GDM1 (cell line): ENCODE measurements at regions not wholly inside any gene's neighbourhood (a gene's known extent, or its start where the extent isn't known, plus 50 kb on each side); places are given as distances from the start of the nearest gene placed in this dataset.

Source experiments
- DNase-seq: peaks from one replicate; lab custom pipeline; 2025; lab: John Stamatoyannopoulos, UW

DNA sequence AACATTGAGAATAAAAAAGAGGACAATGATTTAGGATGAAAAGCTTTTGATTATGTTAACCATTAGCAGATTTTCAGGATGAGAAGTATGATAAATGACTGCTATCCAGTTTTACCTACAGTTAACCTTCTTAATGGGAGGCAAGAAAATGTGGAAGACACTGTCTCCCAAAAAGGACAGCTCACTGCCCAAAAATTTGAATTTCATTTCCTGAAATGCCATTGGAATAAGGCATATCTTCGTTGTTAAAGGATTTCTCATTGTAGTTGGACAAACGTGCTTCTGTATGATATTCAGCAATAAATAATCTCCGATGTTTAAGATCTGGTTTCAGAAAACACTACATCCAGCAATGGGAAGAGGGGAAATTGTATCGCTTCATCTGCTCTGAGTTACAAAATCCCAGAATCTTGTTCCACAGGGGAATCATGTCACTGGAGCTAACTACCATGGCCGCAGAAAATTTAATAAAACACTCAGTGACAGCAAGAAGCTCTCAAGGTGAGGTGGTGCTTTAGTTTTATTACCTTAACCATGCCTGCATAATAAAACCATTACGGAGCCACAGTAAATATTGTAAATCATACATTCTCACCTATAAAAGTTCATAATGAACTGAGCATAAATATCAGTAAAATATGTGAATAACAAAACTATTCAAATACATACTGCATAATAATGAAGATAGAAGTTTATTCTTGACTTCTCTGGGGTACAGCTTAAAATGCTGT is 552.3 kb downstream of the PCDH7 start:
- DNase-seq = no peak

DNA sequence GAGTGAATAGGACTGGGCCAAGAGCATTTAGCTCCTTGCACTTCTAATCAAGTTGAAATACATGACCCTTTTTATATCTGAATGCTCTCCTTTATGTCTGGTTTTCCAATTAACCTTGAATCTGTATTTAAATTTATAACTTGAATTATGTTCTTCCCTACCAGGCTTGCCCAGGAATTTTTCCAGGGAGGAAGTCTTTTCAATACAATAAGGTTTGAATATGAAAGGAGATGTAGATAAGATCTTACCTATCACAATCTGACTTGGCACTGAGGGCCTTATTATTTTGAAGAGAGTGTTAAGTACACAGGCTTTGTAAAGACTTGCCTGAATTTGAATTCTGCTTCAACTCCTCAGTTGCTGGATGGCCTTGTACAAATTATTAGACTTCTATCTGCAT is 555.7 kb downstream of the PCDH7 start:
- DNase-seq = no peak

DNA sequence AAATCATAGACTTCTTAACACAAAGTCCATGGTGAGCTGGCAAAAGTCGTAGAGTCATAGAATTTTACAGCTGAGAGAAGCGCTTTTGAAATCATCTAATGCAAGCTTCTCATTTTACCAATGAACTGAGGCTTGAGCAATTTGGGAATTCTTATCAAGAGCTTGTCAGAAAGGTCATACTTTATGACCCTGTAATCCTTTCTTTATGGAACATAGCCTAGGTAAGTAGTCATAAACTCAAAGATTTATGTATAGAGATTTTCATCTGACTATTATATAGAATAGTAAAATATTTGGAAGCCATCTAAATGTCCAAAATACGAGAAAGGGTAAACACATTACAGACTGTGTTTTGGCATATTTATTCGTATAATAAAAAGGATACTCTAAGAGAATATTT is 563.5 kb downstream of the PCDH7 start:
- DNase-seq = no peak

DNA sequence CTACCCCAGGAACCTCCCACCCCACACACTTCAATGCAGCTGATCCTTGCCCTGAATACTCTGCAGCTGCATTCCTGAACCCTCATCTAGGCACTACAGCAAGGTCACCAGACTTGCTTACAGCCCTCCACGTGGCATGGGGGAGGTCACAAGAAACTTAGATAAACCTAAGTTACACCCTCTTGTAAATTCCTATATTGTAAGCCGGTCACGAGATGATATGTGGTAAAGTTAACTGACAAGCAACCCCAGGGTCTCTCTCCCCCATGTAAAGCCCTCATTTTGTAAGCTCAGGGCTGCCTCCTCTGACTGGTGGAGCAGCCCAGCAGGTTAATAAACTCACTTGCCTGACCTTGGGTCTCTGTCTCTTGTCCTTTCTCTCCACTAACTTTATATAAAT is 570.7 kb downstream of the PCDH7 start:
- DNase-seq = no peak

DNA sequence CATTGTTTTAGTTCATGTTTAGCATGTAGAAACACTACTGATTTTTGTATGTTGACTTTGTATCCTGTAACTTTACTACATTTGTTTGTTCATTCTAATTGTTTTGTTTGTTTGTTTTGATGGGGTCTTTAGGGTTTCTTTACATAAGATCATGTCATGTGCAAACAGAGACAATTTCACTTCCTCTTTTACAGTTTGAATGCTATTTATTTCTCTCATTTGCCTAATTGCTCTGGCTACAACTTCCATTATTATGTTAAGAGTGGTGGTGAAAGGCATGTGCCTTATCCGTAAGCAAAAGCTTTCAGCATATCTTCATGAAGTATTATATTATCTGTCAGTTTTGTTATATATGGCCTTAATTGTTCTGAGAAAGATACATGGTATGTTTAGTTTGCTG is 571.1 kb downstream of the PCDH7 start:
- DNase-seq = no peak

DNA sequence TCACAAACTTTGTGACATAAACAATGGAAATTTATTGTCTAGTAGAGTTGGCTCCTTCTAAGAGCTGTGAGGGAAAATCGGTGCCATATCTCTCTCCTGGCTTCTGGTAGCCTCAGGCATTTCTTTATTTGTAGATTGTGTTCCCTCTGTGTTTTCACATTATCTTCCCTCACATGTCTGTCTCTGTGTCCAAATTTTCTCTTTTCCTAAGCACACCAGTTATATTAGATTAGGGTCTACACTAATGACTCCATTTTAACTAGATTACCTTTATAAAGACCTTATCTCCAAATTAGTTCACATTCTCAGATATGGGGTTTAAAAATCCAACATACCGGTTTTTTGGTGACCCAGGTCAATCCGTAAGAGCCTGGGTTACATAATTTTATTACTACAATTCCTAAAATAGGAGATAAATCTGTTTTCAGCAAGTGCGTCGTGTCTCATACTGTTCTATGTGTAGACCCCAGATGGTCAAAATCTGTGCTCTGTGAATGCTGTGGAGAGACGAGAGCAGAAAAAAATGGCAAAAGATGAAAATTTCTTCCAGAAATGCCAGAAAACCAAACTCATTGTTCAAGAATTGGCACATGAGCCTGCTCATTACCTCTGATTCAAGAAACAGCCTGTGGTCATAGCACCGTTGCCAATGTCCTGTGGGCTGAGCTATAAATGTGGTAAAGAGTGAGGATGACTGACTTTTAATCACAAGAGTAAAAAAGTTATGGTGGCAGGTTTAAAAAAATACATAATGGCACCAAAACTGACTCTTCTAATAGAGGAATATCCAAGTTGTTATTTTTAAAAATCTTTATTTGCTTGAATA is 574.7 kb downstream of the PCDH7 start:
- DNase-seq = no peak

- no peak for DNase-seq
These were observed 578.6 kb downstream of the PCDH7 start for GRCh38 chr4:31298737-31299136.

DNA sequence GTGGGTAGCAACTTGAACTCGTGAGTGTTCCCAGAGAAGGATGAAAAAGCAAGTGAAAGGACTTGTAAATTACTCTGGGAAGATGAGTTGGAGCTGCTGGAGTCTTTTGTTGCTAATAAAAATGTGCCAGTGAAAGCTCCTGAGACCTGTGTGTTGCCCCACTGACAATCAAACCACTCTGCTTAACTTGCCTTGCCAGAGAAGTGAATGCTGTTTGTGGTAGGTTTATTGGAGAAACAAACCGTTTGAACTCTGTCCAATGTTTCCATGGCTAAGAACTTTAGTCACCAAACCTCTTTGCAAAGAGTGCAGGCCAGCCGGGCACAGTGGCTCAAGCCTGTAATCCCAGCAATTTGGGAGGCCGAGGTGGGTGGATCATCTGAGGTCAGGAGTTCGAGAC is 586.9 kb downstream of the PCDH7 start:
- no peak for DNase-seq

- DNase-seq = no peak
These were observed 604.6 kb downstream of the PCDH7 start for GRCh38 chr4:31324814-31325213.

GRCh38 chr4:31325300-31325699 is 605.1 kb downstream of the PCDH7 start:
- no peak for DNase-seq

DNA sequence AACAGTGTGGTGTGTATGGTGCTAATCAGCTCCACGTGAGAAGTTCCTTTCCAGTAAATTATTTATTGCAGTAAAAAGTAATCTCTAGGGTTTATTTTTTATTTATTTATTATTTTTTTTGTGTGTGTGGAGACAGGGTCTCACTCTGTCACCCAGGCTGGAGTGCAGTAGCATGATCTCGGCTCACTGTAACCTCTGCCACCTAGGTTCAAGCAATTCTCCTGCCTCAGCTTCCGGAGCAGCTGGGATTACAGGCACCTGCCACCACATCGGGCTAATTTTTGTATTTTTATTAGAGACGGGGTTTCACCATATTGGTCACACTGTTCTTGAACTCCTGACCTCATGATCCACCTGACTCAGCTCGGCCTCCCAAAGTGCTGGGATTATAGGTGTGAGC is 606.9 kb downstream of the PCDH7 start:
- no peak for DNase-seq

- no peak for DNase-seq
These were observed 608.8 kb downstream of the PCDH7 start for GRCh38 chr4:31328932-31329331.

- DNase-seq = no peak
These were observed 614.1 kb downstream of the PCDH7 start for GRCh38 chr4:31334086-31334910.

DNA sequence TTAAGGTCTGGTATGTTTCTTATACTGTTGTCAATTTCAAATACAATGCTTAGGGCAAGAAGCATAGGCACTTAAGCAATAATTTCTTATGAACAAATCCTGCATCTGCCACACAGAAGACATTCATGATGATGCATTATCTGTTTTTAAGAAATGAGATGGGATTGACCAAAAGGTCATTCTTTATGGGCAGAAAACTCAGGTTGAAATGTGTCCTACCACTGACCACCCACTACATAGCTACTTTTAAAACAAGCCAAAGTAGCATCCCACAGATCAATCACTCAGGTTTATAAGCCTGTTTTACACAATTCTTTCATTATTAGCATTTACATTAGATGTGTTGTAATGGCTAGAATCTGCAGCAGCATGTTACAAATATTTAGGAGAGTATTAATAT is 617.8 kb downstream of the PCDH7 start:
- no peak for DNase-seq

DNA sequence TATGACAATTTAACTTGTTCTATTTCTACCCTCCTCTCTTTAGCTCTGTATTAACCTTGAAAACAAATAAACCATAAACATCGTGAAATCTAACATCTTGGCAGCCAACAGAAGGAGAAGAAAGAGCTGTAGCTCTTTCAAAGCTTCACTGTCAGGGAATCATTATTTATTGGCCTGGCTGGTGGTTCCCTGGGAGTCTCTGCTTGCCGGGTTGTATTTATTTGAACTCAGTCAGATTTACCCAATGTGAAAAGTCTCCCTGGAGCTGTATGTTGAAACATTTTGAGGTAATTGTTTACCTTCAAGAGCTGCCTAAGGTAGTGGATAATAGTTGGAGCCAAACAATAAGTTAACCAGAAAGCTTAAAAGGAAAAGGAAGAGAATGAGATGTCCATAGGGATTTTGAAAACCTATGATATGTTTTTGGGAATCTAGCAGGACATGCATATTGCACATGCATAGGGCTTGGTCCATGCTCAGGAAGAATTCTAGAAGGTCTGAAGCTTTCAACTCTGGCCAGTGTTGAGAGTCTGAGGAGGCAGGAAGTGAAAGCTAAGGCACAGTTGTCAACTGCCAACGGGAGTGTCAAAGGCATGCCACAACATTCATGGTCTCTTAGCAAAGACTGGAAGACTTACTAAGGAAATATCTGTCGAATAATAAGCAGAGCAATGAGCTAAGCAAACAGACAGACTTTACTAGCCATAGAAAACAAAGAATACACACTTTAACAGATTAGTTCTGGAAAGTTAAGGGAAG is 621.6 kb downstream of the PCDH7 start:
- no peak for DNase-seq

GRCh38 chr4:31343061-31343460 is 622.9 kb downstream of the PCDH7 start:
- DNase-seq = no peak

- DNase-seq = no peak
These were observed 629.7 kb downstream of the PCDH7 start for GRCh38 chr4:31349907-31350306.

GRCh38 chr4:31351695-31352094 is 631.5 kb downstream of the PCDH7 start:
- no peak for DNase-seq

- no peak for DNase-seq
These were observed 636.7 kb downstream of the PCDH7 start for GRCh38 chr4:31356839-31357238.

GRCh38 chr4:31360786-31361185 is 640.6 kb downstream of the PCDH7 start:
- DNase-seq = no peak

- no peak for DNase-seq
These were observed 642.6 kb downstream of the PCDH7 start for GRCh38 chr4:31362756-31363155.
